Right hindlimb (tissue), 1 donor: ENCODE measurements at regions not wholly inside any gene's neighbourhood (a gene's known extent, or its start where the extent isn't known, plus 50 kb on each side); places are given as distances from the start of the nearest gene placed in this dataset.
"Not testable (repeated sequence)": the region's sequence is repeated elsewhere in the genome, so short reads cannot be mapped to it uniquely, and the experiment has no call there.

Experiments
- DNase-seq: peaks from one replicate; pipeline ENCODE4 v3.0.0-alpha.2; 2018

DNA sequence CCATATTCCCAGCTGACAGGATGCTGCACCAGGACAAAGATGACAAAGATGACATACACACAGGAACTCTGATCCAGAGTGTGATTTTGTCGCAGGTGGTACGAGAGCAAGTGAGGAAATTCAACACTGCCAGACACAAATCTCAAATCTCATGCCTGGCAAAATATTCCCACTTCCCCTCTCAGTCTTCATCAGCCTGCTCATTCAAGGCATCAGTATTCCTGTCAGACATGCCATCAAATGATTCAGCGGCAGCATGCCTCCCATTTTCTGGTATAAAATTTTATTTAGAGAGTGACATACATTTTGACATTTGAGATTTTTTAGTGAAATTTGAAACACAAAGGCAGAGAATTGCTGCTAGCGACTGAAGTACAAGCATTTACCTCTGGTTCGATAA lies 228.1 kb upstream of the LMCD1 start:
- no peak for DNase-seq

DNA sequence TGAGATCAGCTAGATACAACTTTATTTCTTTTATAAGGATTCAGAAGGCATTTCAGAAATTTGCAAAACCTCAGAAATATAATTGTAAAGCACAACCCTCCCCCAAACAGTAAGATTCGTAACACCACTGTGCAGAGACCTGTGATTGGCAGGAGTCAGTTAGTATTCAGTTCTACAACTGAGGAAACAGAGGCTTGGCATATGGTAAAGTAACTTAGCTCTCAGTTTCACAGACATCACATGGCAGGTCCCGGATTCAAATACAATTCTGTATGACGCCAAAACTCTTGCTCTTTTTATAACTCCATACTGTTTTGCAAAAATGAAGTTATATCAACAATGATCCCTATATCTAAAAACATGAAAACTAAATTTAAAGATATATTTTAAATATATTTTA lies 225.6 kb upstream of the LMCD1 start:
- no peak for DNase-seq

- DNase-seq: no peak
Measured at GRCh38 chr3:8276506-8276905, 225.1 kb upstream of the LMCD1 start.

- DNase-seq: no peak
Measured at GRCh38 chr3:8278448-8278847, 223.2 kb upstream of the LMCD1 start.

- DNase-seq: no peak
Measured at GRCh38 chr3:8279476-8279875, 222.1 kb upstream of the LMCD1 start.

DNA sequence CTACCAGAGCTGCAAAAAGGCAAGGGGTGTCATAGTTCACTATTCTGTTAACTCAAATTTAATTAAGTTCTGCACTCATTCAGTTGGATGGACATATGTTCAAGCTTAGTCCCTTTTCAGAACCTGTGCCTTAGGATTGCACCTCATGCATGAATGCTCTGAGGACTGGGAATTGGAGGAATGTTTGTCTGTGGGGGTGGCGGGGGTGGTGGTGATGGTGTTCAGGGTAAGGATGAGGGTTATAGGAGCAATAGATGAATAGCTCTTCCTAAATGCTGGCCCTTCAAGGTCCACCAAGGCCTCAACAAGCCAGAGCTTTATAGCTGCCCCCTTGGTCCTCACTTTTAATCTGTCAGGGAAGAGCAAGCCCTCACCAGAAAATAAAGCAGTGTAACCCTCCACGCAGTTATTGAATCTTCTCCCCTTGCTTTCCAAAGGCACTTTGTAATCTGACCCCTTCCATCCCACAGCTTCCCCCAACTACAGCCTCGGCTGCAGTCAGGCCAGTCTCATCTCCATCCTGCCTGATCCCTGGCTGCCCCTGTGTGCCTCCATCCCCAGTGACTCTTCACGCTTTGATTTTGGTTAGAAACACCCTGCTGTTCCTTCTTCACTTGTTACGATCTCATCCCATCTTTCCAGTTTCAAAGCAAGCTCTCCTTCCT lies 221.6 kb upstream of the LMCD1 start:
- DNase-seq: no peak

DNA sequence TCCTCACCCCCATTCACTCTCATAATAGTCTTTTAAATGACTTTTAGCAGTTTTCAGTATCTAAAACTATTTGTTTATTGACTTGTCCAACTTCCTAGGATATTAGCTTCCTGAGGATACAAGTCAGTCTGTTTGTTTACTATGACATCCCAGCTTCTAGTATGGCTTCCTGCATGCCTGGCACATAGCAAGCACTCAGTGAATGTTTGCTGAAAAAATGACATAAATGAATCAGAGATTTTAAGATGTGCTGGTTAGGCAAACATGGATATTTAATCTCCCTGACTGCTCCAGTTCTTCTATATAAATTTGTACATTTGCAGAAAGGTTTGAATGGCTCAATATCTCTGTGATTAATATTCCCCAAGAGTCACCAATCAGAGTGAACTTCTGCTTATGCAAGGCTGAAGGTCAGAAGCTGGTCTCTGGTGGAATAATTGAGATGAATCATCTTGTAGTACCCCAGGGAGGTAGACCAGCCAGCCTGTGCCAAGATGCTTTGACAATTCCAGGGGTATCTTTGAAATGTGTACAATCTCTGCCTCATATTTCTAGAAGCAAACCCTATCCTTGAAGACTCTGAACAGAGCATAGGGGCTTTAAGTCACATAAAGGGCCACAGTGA lies 219.0 kb upstream of the LMCD1 start:
- no peak for DNase-seq

- no peak for DNase-seq
Measured at GRCh38 chr3:8283193-8283592, 218.4 kb upstream of the LMCD1 start.

GRCh38 chr3:8286086-8286485 lies 215.5 kb upstream of the LMCD1 start:
- no peak for DNase-seq

DNA sequence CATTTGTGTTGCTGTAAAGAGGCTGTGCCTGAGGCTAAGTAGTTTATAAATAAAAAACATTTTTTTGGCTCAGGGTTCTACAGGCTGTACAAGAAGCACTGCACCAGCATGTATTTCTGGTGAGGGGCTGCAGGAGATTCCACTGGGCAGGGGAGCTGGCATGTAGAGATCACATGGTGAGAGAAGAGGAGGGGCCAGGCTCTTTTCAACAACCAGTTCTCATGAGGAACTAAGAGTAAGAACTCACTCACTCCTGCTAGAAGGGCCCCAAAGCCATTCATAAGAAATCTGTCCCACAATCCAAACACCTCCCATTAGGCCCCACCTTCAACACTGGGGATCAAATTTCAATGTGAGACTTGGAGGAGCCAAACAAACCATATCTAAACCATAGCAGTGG lies 214.9 kb upstream of the LMCD1 start:
- DNase-seq: no peak

GRCh38 chr3:8290611-8291010 lies 211.0 kb upstream of the LMCD1 start:
- DNase-seq: no peak

DNA sequence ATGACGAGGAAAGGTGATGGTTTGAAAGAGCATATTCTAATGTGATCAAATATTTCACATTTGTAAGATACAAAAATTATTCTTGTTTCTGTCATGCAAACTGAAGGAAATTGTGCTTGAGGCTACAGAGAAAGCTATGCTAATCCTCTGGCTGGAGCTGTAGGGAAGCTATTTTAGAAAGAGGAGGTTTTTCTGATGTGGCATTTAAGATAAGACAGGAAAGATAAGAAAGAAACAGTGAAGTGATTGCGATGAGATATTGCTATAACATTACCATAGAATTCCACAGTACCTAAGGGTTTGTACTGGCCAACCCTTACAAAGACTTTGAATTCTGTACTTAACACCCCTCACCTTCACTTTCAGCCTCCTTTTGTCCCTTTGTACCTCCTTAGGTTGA lies 205.2 kb upstream of the LMCD1 start:
- DNase-seq: no peak

DNA sequence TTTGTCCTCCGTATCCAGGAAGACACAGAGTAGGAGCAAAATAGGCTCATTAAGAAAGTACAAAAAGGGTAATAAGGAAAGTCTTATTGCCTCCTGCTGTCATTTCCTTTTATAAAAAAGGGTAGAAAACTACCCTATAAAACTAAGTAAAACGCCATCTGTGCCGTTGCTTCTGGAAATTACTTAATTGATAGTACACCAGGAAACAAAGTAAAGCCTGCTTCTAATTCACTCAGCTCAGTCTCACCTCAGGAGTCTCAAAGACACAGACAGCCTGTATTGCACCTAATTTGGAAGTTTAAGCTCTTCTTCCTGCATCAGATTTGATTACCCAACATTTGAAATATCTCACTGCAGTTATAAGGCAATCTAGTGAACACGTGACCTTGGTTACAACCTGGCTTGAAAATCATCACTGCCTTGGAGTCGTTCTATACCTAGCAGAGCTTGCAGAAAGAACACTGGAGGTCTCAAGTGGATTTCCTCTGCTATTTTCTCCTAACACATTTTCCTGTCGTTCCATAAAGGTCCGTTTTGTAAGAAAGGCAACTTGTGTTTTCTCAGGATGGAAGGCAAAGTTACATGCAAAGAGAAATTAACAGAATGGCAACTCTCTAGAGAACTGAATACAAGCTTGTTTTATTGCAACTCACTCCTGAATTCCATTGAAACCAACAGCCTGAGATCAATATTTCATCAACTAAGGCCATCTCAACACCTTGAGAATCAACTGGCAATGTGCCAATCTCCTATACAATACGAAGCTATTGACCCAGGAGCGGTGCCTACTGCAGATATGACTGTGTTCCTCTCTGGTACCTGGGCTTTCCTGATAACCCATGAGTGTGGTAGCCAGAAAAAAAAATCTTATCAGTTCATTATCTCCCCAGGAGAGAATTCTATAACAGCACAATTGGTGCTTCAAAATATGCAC lies 203.3 kb upstream of the LMCD1 start:
- DNase-seq: no peak

GRCh38 chr3:8301977-8302735 lies 199.5 kb upstream of the LMCD1 start:
- DNase-seq: no peak

- no peak for DNase-seq
Measured at GRCh38 chr3:8303466-8303865, 198.2 kb upstream of the LMCD1 start.

DNA sequence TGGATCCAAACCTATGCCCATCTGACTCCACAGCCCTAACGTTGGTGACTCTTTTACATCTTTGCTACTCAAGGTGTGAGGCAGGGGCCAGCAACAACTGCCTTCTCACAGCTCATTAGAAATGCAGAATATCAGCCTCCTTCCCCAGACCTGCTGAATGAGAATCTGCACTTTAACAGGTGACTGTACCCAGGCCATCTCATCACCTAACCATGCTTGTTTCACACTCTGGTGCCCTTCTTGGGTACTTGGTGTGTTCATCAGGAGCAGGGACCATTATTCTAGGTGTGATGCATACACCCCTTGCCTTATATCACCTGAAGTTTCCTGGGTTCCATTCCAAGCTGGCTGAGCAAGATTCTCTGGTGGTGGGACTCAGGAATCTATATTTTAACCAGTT lies 196.3 kb upstream of the LMCD1 start:
- no peak for DNase-seq

- no peak for DNase-seq
Measured at GRCh38 chr3:8307545-8308110, 194.0 kb upstream of the LMCD1 start.

DNA sequence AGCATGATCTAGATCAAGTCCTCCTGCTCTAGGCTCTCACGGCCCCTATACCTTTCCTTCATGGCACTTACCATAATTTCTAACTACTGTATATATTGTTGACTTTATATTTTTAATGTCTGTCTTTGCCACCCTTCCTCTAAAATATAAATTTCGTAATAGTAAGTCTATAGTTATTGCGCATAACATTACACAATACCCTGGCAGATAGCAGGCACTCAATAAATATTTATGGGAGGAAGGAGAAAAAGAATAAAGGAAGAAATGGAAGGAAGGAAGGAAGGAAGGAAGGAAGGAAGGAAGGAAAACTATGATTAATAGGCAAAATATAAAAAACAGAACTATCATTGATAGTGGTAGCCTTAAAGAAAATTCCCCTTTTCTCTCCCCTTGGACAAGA lies 190.3 kb upstream of the LMCD1 start:
- DNase-seq: no peak

- DNase-seq: no peak
Measured at GRCh38 chr3:8312685-8313084, 188.9 kb upstream of the LMCD1 start.

DNA sequence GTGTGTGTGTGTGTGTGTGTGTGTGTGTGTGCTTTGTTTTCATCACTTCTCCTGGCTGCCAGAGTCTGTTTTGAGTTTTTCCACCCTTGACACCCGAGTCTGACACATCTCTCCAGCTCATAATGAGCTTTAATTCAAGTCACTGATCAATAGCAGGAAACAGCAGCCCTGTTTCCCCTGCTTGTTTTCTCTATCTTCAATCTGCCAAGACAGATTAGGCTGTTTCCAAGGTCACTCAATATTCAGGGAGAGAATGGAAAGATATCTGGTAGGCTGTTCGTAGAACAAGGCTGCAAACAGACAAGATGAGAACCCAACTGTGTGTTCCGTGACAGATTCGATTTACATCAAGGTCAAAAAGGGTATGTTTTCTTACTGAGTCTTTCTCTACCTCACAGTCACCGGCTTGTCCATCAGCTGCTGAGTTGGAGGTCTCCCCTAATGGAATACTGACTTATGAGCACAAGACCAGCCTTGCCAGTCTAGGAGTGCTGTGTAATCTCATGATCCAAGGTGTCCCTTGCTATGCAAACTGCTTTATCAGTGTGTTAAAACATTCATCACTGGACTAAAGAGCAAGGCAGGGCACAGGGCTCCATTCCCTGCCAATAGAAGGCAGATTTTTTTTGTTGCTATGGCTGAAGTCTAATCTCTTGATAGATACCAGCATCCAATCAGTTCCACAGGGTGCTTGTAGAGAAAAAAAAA lies 187.9 kb upstream of the LMCD1 start:
- no peak for DNase-seq

DNA sequence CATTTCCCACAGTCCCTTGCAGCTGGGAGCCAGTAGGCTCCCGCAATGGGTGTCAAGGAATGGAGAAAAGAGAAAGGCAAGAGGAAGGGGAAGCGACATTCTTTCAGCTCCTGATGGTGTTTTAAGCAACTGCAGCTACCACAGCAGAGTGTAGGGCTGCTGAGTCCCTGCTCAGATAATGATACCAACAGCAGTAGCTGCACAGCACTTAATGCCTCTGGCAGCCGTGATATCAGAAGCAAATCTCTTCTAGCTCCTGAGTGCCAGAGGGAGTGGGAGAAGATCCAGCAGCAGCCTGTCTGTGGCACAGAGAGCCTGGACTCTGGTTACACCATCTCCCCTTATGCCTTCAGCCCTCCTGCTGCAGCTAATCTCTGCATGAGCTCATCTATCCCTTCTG lies 186.1 kb upstream of the LMCD1 start:
- not testable (repeated sequence) for DNase-seq
